OCI-LY1 (cell line): ENCODE measurements at regions not wholly inside any gene's neighbourhood (a gene's known extent, or its start where the extent isn't known, plus 50 kb on each side); places are given as distances from the start of the nearest gene placed in this dataset.

Experiments used
- H2AFZ ChIP-seq: fragments of 200-600 bp; sonication (generic), shearing (Covaris generic); 2 replicates; pipeline ENCODE4 v1.6.0; 2014; ENCODE audit warnings: antibody characterized with exemption, mild to moderate bottlenecking, low read length
- H3F3A ChIP-seq: fragments of 200-600 bp; sonication (generic), shearing (Covaris generic); 2 replicates; pipeline ENCODE4 v1.6.0; 2014; ENCODE audit warnings: mild to moderate bottlenecking, antibody characterized with exemption, low read length, moderate library complexity; ENCODE audit not compliant: insufficient read depth
- H3K27ac ChIP-seq: fragments of 200-600 bp; sonication (generic); 2 replicates; pipeline ENCODE4 v1.5.1; 2014; ENCODE audit warnings: low read length, mixed run types, mild to moderate bottlenecking, low read depth; ENCODE audit not compliant: poor library complexity, severe bottlenecking
- H3K27me3 ChIP-seq: fragments of 200-600 bp; sonication (generic); 2 replicates; pipeline ENCODE4 v1.6.0; 2014; ENCODE audit warnings: antibody characterized with exemption, mild to moderate bottlenecking, low read length, moderate library complexity; ENCODE audit not compliant: insufficient read depth
- H3K36me3 ChIP-seq: fragments of 200-600 bp; sonication (generic); 2 replicates; pipeline ENCODE4 v1.6.1; 2014; ENCODE audit warnings: mild to moderate bottlenecking, antibody characterized with exemption, low read length, moderate library complexity, mixed read lengths; ENCODE audit not compliant: insufficient read depth
- H3K4me1 ChIP-seq: fragments of 200-600 bp; sonication (generic); 2 replicates; pipeline ENCODE4 v1.5.1; 2014; ENCODE audit warnings: mild to moderate bottlenecking, low read length, moderate library complexity; ENCODE audit not compliant: insufficient read depth, severe bottlenecking
- H3K4me2 ChIP-seq: fragments of 200-600 bp; sonication (generic), shearing (Covaris generic); 2 replicates; pipeline ENCODE4 v1.6.1; 2014; ENCODE audit warnings: low read length
- H3K4me3 ChIP-seq: fragments of 200-600 bp; sonication (generic); 2 replicates; pipeline ENCODE4 v1.5.1; 2014; ENCODE audit warnings: low read length, low read depth, mild to moderate bottlenecking, mixed read lengths; ENCODE audit not compliant: poor library complexity, severe bottlenecking
- H3K79me2 ChIP-seq: fragments of 200-600 bp; shearing (Covaris generic); 2 replicates; pipeline ENCODE4 v1.6.1; 2016; ENCODE audit warnings: mixed run types, low read length, mixed read lengths; ENCODE audit not compliant: insufficient read depth
- H3K9ac ChIP-seq: fragments of 200-600 bp; sonication (generic), shearing (Covaris generic); 2 replicates; pipeline ENCODE4 v1.6.1; 2014; ENCODE audit warnings: mild to moderate bottlenecking, low read length, mixed read lengths
- H3K9me2 ChIP-seq: fragments of 200-600 bp; sonication (generic), shearing (Covaris generic); 2 replicates; pipeline ENCODE4 v1.6.1; 2014; ENCODE audit warnings: low read depth, mild to moderate bottlenecking, low read length, mixed read lengths
- H3K9me3 ChIP-seq: fragments of 200-600 bp; shearing (Covaris generic); 2 replicates; pipeline ENCODE4 v1.6.1; 2014; ENCODE audit warnings: low read length, mixed read lengths
- H4K20me1 ChIP-seq: fragments of 200-600 bp; sonication (generic), shearing (Covaris generic); 2 replicates; pipeline ENCODE4 v1.6.0; 2016; ENCODE audit warnings: mild to moderate bottlenecking, low read length; ENCODE audit not compliant: insufficient read depth
- EZH2 ChIP-seq: fragments of 200-600 bp; sonication (generic), shearing (Covaris generic); IDR thresholded peaks from 2 replicates; pipeline ENCODE4 v1.8.0; 2017; ENCODE audit warnings: borderline replicate concordance, mixed run types, mild to moderate bottlenecking, antibody characterized with exemption, low read length, moderate library complexity, mixed read lengths
- TF ChIP-seq, protein P1 (sequence below): fragments of 200-600 bp; sonication (generic), shearing (Covaris generic); IDR thresholded peaks from 2 replicates; pipeline ENCODE4 v1.5.1; 2017; ENCODE audit warnings: mild to moderate bottlenecking, antibody characterized with exemption, low read length, moderate library complexity, mixed read lengths

DNA sequence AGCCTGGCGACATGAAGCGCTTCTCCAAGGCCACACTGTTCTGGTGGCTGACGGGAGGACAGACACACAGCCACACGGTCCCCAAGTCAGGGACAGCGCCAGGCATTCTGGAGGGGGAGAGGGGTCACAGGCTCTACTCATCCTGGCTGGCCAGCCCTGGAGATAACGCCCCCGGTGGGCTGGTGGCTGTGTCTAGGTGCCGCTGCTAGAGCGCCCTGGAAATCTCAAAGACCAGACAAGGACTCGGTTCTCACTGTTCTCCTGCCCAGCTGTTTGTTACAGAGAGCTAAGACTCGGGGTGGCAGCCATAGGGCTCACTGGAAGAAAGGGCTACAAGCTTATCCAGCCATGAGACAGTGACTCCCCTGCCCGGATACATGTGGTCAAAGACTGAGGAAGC lies 72.0 kb downstream of the KCNF1 start:
- no peak overlapping the region for H3K27ac ChIP-seq
- no peak overlapping the region for H3K4me3 ChIP-seq
- H3K79me2 ChIP-seq: no peaks in the 10 kb centered on the region
- no peaks in the 10 kb centered on the region for H3F3A ChIP-seq
- H4K20me1 ChIP-seq: no peaks in the 10 kb centered on the region
- no peak overlapping the region for H2AFZ ChIP-seq
- no peak overlapping the region for H3K9ac ChIP-seq
- no peaks in the 10 kb centered on the region for H3K4me1 ChIP-seq
- H3K9me3 ChIP-seq: no peaks in the 10 kb centered on the region
- no peaks in the 10 kb centered on the region for H3K27me3 ChIP-seq
- no peak overlapping the region for H3K4me2 ChIP-seq
- no peaks in the 10 kb centered on the region for H3K9me2 ChIP-seq
- H3K36me3 ChIP-seq: no peaks in the 10 kb centered on the region
- no peak for TF ChIP-seq EZH2
- TF ChIP-seq, protein P1, sequence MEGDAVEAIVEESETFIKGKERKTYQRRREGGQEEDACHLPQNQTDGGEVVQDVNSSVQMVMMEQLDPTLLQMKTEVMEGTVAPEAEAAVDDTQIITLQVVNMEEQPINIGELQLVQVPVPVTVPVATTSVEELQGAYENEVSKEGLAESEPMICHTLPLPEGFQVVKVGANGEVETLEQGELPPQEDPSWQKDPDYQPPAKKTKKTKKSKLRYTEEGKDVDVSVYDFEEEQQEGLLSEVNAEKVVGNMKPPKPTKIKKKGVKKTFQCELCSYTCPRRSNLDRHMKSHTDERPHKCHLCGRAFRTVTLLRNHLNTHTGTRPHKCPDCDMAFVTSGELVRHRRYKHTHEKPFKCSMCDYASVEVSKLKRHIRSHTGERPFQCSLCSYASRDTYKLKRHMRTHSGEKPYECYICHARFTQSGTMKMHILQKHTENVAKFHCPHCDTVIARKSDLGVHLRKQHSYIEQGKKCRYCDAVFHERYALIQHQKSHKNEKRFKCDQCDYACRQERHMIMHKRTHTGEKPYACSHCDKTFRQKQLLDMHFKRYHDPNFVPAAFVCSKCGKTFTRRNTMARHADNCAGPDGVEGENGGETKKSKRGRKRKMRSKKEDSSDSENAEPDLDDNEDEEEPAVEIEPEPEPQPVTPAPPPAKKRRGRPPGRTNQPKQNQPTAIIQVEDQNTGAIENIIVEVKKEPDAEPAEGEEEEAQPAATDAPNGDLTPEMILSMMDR: no peak

DNA sequence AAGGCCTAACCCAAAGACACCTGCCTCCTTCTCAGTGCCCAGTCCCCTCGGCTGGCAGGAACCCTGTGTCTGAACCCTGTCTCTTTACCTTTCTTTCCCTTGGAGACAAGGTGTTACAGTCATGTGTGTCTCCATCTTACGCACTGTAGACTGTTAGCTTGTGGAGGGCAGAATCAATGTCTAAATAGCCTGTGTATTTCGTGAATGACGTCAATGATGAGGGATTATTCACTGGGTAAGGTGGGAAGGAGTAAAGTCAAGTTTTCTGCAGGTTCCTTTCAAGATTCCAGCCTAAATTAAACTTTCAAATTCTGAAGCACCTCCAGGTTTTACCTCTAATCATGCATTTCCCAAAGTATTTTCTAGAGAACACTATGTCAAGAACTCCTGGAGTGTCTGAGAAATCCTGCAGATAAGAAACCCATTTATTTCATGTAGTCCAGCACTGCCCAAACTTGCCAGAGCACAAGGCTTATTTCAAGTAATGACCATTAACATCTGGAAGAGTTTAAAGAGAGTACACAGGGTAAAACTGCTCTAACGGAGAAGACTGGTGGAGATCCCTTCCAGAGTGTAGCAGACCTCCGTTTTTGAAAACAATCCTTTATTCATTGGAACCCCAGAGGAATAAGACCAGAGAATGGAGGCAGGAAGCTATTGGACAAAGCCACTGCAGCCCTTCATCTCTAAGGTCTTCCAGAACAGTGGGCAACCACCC lies 72.8 kb downstream of the KCNF1 start:
- H3F3A ChIP-seq: no peaks in the 10 kb centered on the region
- no peaks in the 10 kb centered on the region for H3K27me3 ChIP-seq
- no peaks in the 10 kb centered on the region for H3K9me3 ChIP-seq
- TF ChIP-seq, protein P1: no peak
- TF ChIP-seq EZH2: no peak
- H3K4me1 ChIP-seq: no peaks in the 10 kb centered on the region
- H3K4me2 ChIP-seq: no peak overlapping the region
- H3K9ac ChIP-seq: no peak overlapping the region
- H3K4me3 ChIP-seq: no peak overlapping the region
- H4K20me1 ChIP-seq: no peaks in the 10 kb centered on the region
- no peaks in the 10 kb centered on the region for H3K9me2 ChIP-seq
- H2AFZ ChIP-seq: no peak overlapping the region
- no peaks in the 10 kb centered on the region for H3K79me2 ChIP-seq
- no peak overlapping the region for H3K27ac ChIP-seq
- no peaks in the 10 kb centered on the region for H3K36me3 ChIP-seq

DNA sequence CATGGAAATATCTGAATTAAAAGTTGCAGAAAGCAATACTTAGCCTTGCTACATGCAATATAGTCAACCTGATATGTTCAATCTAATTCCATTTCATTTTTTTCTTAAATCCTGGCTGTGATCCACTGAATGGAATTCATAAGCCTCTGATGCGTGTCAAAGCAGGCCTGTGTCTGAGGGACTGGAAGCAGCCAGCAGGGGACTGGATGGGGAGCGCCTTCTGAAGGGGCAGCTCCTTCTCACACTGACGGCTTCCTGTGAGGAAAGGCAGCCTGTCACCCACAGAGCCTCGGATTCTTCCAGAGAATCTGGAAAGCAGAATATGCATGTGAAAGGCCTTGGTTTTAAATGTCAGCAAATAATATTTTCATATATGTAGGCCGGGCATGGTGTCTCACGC lies 73.5 kb downstream of the KCNF1 start:
- H3K9me2 ChIP-seq: no peaks in the 10 kb centered on the region
- H3K27me3 ChIP-seq: no peaks in the 10 kb centered on the region
- H3K4me2 ChIP-seq: no peak overlapping the region
- no peaks in the 10 kb centered on the region for H3K4me1 ChIP-seq
- no peaks in the 10 kb centered on the region for H3F3A ChIP-seq
- no peaks in the 10 kb centered on the region for H3K9me3 ChIP-seq
- H3K36me3 ChIP-seq: no peaks in the 10 kb centered on the region
- no peak overlapping the region for H2AFZ ChIP-seq
- no peak overlapping the region for H3K4me3 ChIP-seq
- H3K27ac ChIP-seq: no peak overlapping the region
- no peaks in the 10 kb centered on the region for H3K79me2 ChIP-seq
- no peaks in the 10 kb centered on the region for H4K20me1 ChIP-seq
- TF ChIP-seq EZH2: no peak
- TF ChIP-seq, protein P1: no peak
- no peak overlapping the region for H3K9ac ChIP-seq
